GDM1 (cell line): ENCODE measurements at regions not wholly inside any gene's neighbourhood (a gene's known extent, or its start where the extent isn't known, plus 50 kb on each side); places are given as distances from the start of the nearest gene placed in this dataset.
"Not testable (repeated sequence)": the region's sequence is repeated elsewhere in the genome, so short reads cannot be mapped to it uniquely, and the experiment has no call there.

Source experiments
- DNase-seq: peaks from one replicate; lab custom pipeline; 2025; lab: John Stamatoyannopoulos, UW

- no peak for DNase-seq
Measured at GRCh38 chr14:26655128-26655527, 57.3 kb upstream of the NOVA1 start.

- DNase-seq: no peak
Measured at GRCh38 chr14:26663506-26663905, 65.7 kb upstream of the NOVA1 start.

- DNase-seq: not testable (repeated sequence)
Measured at GRCh38 chr14:26678732-26679420, 81.0 kb upstream of the NOVA1 start.

- DNase-seq: no peak
Measured at GRCh38 chr14:26685401-26685800, 87.6 kb upstream of the NOVA1 start.

GRCh38 chr14:26687301-26687837, 89.5 kb upstream of the NOVA1 start:
- DNase-seq: no peak

- DNase-seq: no peak
Measured at GRCh38 chr14:26694521-26694920, 96.7 kb upstream of the NOVA1 start.

- no peak for DNase-seq
Measured at GRCh38 chr14:26702721-26703230, 104.9 kb upstream of the NOVA1 start.

GRCh38 chr14:26703686-26704366, 106.0 kb upstream of the NOVA1 start:
- no peak for DNase-seq

- DNase-seq: no peak
Measured at GRCh38 chr14:26707234-26707633, 109.4 kb upstream of the NOVA1 start.

- DNase-seq: no peak
Measured at GRCh38 chr14:26709019-26709418, 111.2 kb upstream of the NOVA1 start.

- DNase-seq: no peak
Measured at GRCh38 chr14:26719514-26719913, 121.7 kb upstream of the NOVA1 start.

- no peak for DNase-seq
Measured at GRCh38 chr14:26722258-26722657, 124.4 kb upstream of the NOVA1 start.

- DNase-seq: no peak
Measured at GRCh38 chr14:26729851-26730250, 132.0 kb upstream of the NOVA1 start.

- no peak for DNase-seq
Measured at GRCh38 chr14:26730929-26731618, 133.2 kb upstream of the NOVA1 start.

- no peak for DNase-seq
Measured at GRCh38 chr14:26735811-26736210, 138.0 kb upstream of the NOVA1 start.

GRCh38 chr14:26738571-26738970, 140.7 kb upstream of the NOVA1 start:
- DNase-seq: no peak

GRCh38 chr14:26741711-26742212, 143.9 kb upstream of the NOVA1 start:
- no peak for DNase-seq

- DNase-seq: no peak
Measured at GRCh38 chr14:26743284-26743683, 145.5 kb upstream of the NOVA1 start.

GRCh38 chr14:26744903-26745302, 147.1 kb upstream of the NOVA1 start:
- no peak for DNase-seq

GRCh38 chr14:26761532-26761931, 163.7 kb upstream of the NOVA1 start:
- DNase-seq: no peak

GRCh38 chr14:26765301-26765700, 167.5 kb upstream of the NOVA1 start:
- DNase-seq: no peak

- DNase-seq: no peak
Measured at GRCh38 chr14:26765768-26766520, 168.1 kb upstream of the NOVA1 start.
